HG03457 (cell line): ENCODE measurements at regions not wholly inside any gene's neighbourhood (a gene's known extent, or its start where the extent isn't known, plus 50 kb on each side); places are given as distances from the start of the nearest gene placed in this dataset.
A peak's percentile ranks its signal among the peaks of the same experiment; 100 is the strongest.

Experiments
- ATAC-seq: cut with Tn5 transposase; IDR thresholded peaks from one replicate; pipeline ENCODE4 v1.9.1; 2021; ENCODE audit warnings: moderate number of reproducible peaks; ENCODE audit not compliant: unreplicated experiment

DNA sequence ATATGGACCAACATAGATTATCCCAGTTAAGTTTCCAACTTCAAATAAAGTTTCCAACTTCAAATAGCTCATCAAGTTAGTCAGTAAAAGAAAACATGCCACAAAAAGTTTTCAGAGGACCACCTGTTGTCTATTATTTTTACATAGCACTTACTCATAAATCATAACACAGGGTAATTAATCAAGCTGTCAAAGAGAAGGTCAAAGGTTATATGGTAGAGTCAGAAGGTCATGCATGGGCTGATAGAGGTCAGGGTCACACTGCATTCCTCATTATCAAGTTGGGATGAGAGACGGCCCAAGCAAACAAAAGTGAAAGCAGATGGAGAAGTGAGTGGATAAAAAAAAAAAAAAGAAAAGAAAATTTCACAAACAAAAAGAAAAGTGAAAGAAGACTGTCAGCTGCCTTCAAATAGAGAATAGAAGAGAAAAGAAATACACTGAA is 145.5 kb upstream of the POU5F2 start:
- no peak for ATAC-seq

DNA sequence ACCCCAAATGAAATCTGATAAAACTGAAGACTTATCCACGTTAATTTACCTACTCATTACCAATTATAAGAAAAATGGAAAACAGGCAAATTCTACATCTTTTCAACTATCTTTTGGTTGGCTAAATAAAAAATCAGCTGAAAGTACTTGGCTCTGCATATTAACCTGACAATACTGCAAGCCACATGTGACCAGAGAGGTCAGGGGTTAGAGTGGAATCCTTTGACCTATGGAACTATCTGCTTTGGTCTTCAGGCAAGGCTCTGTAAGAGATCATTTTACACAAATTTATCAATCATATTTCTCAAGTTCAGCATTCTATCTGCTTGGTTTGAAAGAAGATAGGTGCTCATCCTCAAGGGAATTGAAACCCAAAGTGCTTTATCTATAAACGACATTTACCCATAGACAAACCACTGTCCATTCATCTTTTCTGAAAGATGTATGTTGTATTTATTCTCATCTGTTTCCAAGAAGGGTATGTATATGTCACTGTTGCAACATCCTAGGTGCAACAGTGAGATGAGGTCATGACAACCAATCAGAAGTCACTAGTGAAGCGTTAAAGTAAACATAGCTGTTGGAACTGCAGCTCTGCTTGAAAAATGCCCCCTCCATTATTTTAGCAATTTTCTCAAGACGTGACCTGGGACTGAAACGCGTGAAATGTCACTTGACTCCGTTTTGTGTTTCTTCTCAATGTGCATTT is 144.9 kb upstream of the POU5F2 start:
- ATAC-seq, result no peak

DNA sequence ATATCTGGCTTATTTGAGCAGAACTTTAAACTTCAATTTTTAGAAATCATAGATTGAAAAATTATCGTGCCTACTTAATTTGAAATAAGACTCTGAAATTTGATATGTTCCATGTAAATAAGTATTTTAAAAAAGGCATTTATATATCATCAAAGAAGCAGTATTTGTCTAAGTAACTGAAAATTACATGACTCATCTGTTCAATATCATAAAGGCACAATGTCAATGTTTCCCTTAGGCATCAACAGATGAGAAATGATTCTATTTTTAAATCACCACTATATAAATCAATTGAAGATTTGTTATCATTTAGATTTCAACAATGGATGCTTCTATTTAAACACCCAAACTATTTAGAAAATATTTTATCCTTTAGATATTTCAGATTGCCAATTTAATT is 142.9 kb upstream of the POU5F2 start:
- ATAC-seq, result no peak

DNA sequence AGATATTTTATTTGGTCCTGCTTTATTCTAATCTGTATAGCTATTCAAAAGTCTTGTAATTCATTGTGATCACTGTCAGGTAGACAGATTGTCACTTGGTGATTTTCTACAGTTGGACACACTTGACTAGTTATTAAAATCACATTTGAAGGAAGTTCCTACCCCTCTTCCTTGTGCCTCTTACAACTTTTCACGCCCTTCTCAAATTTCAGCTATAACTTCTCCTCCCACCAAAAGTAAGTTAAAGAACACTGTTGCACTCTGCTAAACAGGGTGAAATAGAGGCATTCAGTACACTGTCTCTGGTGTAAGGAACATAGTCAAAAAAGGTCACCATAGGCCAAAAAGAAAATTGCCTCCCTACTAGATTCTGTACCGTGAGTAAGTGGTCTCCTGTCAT is 142.1 kb upstream of the POU5F2 start:
- ATAC-seq, result no peak

DNA sequence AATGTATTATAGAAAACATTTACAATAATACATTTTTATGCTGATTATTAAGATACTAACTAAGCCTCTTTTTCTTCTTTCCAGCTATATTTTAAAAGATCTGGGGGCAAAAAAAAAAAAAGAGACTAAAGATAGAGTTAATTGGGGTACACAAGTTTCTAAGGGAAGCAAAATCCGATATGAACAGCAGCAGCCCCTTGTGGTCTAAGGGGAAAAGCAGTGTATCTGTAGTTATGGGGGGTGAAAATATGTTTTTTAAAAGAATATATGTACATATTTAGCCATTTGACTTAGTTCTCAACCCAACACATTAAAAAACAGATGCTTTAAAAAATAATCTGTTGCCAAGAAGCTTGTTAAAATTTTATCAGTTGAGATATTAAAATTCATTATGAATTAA is 134.3 kb upstream of the POU5F2 start:
- ATAC-seq, result no peak

DNA sequence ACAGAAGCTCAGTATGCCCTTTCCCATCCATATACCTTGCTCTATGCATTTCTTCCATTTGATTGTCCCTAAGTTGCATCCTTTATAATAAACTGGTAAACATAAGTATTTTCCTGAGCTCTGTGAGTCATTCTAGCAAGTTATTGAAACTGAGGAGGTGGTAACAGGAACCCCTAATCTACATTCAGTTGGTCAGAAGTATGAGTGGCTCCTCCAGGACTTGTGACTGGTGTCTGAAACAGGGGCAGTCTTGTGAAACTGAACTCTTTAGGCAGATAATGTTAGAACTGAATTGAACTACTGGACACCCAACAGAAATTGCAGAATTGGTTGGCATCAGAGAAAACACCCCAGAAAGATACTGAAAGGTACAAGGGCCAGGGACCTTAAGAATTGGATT is 133.1 kb upstream of the POU5F2 start:
- ATAC-seq, result peak; percentile 45

DNA sequence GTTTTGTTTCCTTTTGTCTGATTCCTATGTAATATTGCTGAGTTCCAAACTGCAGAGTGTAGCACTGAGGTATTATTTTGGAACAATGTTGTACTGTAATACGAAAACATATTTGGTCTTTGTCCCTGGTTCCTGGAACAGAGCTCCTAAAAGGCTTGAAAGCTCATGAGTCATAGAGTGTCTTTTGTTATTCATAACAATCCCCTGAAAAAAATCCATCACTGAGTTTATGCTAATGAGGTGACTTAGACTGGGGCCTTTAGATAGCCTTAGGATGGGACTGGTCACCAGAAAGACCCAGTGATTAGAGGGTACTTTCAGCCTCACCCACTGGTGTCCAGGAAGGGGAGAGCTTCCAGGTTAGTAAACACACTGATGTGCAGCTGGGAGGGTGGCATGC is 132.7 kb upstream of the POU5F2 start:
- peak; percentile 53 for ATAC-seq

DNA sequence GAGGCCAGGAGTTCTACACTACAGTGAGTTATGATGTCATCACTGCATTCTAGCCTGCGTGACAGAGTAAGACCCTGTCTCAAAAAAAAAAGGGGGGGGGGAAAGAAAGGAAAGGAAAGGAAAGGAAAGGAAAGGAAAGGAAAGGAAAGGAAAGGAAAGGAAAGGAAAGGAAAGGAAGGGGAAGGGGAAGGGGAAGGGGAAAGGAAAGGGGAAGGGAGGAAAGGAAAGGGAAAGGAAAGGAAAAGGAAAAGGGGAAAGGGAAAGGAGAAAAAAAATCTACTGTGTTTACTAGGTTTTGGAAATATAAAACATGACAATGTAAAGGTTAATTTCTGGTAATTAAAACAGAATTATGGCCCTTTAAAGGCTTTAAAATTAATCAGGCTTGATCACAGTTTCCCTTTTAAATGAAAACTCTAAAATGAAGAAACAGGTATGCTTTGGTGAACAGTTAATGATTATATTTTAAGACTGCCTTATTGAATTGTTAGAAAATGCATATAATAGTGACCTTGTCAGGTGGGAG is 131.9 kb upstream of the POU5F2 start:
- no peak for ATAC-seq

DNA sequence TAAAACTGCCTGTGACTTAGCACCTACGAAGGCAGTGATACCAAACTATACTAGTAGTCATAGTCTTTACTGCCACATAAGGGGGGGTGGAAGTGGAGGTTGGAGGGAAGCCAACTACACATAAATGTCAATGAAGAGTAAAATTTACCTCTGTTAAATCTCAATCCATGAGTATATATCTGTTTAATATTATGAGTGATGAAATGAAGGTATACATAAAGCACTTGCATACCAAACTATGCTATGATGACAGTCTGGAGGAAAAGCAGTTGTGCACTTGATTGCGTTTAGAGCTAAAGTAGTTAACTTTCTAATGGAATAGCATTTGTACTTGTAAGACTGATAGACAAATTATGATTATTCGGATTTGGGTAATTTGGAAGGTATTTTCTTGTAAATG is 129.2 kb upstream of the POU5F2 start:
- ATAC-seq, result no peak

DNA sequence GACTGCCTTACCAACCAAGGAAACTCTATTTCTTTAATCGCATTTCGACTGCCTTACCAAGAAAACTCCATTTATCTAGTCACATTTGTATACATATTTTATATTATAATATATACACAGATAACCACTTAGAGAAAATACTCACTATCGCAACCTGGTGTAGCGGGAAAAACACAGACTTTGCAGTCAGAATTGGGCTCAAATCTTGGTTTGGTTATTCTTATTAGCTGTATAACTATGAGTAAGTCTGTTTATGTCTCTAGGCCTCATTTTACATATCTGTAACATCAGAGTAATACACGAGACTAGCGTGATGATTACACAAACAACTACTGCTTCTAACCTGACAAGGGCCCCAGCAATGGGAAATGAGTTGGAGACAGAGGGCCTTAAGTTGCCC is 127.5 kb upstream of the POU5F2 start:
- no peak for ATAC-seq

DNA sequence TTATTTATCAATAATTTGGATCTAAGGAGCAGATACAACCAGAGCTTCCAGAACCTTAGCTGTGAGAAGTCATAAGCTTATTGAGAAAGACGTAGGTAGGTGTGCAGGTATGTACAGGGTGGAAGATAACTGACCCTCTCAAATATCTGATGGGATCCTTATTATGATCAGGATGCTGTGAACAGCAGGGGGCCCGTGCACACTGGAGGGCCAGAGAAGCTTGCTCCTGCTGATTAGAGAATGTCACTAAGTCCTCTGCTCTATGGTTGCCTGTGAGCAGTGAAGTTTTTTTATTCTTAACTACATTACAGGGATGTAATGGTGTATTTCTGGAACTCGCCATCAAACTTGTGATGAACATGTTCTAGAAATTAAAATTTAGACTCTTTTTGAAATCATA is 108.9 kb upstream of the POU5F2 start:
- no peak for ATAC-seq

DNA sequence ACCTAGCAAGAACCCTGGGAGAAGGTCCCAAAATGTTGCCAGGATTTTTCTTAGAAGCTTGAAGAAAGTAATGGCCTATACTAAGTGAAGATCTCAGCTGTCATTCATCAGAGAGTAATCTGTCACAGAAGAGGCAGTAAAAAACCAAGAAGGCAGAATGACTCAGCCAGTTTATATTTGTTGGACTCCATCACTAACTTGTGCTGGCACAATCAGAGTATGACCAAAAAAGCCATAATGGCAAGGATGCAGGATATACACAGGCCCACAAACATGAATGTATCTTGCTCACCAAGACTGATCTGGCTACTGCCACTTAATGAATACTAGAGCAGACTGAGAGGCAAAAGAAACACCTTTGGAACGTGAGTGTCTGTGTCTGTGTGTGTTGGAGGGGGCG is 104.0 kb upstream of the POU5F2 start:
- ATAC-seq, result no peak

DNA sequence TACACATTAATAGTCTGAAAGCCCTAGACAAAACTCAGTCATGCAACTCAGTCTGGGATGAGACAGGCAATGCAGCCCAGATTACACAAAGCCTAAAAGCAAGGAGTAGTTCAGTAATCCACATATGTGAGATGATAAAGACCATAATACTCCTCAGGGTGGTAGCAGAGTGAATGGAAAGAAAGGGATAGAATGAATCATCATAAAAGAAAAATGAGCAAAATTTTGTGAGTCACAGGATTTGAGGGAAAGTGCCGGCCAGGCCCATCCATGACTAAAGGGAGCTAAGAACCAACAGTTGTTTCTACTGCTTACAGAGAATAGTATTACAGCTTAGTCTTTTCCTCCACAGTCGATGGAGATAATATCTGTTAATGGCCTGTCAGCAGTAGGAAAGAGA is 90.0 kb upstream of the POU5F2 start:
- no peak for ATAC-seq

DNA sequence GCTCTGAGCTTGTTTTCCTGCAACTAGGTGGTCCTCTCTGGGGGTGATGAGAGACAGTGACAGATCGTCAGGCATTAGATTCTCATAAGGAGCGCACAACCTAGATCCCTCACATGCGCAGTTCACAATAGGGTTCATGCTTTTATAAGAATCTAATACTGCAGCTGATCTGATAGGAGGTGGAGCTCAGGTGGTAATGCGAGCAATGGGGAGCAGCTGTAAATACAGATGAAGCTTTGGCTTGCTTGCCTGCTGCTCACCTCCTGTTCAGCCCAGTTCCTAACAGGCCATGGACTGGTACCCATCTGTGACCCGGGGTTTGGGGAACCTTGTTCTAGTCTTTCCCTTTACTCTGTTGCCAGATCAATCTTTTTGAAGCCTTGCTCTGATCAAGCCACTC is 89.5 kb upstream of the POU5F2 start:
- no peak for ATAC-seq

DNA sequence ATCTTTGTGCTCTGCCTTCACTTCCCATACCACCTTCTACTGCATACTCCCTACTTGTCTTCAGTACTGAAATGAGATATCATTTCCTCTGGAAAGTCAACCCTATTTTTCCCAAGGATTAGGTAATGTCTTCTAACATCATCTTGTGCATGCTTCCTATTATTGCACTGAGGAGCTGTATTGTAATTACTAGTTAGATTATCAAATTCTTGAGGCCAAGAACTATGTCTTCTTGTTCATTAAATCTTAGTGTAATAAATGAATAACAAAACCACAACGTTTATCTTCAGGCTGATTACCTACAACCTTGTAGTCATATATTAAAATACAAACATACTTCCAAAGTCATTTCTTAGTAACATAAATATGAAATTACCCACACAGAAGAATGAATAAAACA is 87.9 kb upstream of the POU5F2 start:
- ATAC-seq, result no peak

DNA sequence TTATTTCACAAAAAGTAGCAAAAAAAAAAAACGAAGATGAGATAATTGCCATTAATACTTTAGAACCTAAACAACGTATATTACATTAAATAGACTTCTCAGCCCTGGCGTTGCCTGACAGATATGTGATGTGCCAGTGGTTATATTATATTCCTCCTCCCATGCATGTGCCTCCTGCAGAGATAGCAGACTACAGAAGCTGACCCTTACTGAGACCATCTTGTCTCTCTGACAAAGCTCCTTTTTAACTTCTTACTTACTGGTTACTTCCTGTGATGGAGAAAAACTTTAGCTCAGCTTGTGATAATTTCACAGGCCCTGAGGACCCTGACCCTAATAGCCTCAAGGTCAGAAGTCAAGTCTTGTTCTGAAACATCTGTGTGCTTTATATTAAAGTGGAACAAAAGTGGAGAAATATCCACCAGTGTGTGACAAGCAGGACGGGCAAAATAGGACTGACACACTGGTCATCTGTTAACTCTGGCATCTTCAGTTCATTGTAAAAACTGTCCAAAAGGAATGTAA is 80.6 kb upstream of the POU5F2 start:
- no peak for ATAC-seq

DNA sequence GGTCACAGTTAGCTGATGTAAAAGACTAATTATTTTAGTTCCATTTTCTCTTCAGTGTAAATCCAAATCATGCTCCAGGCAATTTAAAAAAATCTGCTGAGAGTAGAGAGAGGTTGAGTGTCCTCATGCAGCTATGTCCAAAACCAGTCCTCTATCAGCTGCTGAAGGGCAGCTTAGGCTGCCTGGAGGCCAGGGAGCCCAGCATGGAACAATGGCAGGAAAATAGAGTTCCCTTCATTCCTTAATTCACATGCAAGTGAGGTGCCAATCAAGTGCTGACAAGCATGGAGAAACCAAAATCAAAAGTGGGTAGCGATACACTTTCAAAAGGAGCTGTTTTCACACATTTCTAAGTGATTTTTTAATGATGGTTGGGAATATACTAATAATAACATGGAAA is 78.3 kb upstream of the POU5F2 start:
- ATAC-seq, result no peak

DNA sequence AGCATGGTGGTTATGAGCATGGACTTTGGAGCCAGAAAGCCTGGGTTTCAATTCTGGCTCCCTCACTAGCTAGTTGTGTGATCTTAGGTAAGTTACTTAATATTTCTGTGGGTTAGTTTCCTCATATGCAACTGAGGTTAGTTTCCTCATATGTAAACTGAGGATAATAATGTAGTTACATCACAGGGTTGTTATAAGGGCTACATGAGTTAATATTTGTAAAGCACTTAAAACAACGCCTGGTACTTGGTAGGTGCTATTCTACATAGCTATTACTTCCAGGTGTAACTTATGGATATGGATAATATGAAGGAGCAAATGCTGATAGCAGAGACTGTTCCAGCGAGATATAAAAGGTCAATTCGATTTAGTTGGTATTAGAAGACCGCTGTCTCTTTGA is 69.4 kb upstream of the POU5F2 start:
- no peak for ATAC-seq

DNA sequence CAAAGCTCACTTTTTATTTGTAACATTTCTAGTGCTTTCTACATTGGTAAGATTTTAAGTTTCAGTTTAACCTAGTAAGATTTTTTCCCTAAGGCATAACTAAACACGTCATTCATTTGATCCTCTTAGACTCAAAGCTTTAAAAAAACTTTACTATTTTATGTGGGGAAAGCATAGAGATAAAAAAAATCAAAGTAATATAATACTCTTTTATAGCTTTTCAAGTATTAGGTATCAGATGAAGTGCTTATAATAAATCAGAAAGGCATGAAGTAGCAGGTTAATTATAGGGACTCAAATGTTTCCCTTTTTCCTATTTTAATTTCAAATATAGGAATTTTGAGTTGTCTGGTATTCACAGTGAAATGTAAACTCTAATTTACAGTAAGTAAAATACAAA is 68.0 kb upstream of the POU5F2 start:
- no peak for ATAC-seq

DNA sequence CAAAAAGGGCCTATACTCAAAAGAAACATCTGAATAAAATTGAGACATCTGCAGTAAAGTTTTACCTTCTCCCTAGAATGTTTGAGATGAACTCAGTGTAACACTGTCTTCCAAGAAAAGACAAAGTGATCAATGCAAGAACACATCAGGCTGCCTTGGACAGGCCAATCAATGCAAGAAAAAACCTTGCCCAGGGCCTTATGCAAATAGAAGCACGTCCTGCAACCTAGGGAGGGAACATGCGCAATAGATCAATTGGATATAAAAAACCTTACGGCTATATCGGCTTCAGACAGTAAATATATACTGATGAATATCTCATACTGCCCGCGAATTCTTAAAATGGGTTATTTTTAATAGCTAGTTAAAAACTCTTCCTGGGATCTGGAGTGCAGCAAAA is 66.4 kb upstream of the POU5F2 start:
- no peak for ATAC-seq

DNA sequence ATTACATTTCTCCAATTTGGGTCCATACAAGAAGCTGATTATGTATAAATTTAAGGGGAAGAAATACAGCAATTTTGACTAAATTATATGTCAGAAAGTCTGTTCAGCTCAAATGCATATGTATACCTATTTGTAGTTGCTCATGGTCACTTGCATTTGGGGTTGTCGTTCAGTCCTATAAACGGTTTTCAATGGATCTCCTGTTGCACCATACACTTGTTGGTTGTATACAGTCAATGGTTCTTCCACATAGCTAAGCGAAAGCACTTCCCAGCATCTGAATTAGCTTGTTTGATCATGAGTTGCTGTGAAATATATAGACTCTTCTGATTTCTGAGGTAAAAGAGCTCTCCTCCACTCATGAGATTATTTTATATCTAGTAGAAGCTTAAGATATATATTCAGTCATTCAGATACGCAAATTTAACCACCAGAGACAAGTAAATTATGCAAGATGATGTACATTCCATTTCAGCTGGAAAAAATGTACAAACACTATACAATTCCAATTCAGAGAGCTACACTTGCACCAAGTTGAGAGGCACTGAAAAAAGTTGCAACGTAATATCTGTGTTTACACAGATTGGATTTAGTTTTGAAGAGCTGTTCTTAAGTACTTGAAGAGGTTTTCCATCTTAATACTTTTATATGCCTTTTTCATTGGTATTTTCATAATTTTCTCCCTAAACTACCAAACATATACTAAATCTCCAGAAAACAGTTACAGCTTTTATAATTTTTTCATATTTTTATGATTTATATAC is 64.4 kb upstream of the POU5F2 start:
- ATAC-seq, result no peak
